ENCODE measurements at regions not wholly inside any gene's neighbourhood (a gene's known extent, or its start where the extent isn't known, plus 50 kb on each side); places are given as distances from the start of the nearest gene placed in this dataset.

DNA sequence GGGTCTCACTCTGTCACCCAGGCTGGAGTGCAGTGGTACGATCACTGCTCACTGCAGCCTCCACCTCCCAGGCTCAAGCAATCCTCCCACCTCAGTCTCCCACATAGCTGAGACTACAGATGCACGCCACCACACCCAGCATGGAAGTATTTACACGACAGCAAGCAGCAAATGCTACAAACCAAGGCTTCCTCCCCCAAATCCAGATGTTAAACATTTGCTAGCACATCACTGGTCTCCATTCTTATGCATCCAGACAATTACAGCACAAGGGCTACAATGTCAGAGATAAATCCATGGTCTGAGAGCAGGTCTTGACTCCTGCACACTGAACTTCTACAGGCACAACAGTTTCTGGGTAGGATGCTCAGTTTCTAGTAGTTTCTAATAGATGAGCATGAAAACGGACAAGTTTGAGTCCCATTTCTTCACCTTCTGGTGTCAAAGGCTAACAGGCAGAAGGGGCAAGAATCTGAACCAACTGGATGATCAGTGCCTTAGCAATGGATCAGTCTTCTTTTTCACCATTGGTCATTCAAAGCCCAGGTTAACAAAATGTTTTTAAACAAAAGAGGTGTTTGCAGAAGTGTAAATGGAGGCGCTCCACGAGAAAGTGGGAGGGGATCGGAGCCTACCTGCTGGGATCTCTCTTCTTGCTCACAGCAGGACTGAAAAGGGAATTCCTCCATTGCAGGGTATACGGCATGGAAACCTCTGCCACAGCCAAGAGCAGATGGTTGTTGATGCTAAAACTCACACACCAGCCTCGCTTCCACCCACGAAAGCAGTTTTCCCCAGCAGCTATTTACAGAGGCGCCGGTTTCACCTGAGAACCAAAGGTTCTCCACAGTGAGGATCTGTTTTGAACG lies 135.0 kb upstream of the ARL4C start:
- TF ChIP-seq, protein P1, sequence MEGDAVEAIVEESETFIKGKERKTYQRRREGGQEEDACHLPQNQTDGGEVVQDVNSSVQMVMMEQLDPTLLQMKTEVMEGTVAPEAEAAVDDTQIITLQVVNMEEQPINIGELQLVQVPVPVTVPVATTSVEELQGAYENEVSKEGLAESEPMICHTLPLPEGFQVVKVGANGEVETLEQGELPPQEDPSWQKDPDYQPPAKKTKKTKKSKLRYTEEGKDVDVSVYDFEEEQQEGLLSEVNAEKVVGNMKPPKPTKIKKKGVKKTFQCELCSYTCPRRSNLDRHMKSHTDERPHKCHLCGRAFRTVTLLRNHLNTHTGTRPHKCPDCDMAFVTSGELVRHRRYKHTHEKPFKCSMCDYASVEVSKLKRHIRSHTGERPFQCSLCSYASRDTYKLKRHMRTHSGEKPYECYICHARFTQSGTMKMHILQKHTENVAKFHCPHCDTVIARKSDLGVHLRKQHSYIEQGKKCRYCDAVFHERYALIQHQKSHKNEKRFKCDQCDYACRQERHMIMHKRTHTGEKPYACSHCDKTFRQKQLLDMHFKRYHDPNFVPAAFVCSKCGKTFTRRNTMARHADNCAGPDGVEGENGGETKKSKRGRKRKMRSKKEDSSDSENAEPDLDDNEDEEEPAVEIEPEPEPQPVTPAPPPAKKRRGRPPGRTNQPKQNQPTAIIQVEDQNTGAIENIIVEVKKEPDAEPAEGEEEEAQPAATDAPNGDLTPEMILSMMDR (IDR thresholded peaks at IDR 0.05 in 4 of 5, conservative IDR thresholded peaks at IDR 0.05 in 1 of 5), result no peak
- no peak for TF ChIP-seq POLR2A (IDR thresholded peaks at IDR 0.05)
